ENCODE measurements at regions not wholly inside any gene's neighbourhood (a gene's known extent, or its start where the extent isn't known, plus 50 kb on each side); places are given as distances from the start of the nearest gene placed in this dataset.

DNA sequence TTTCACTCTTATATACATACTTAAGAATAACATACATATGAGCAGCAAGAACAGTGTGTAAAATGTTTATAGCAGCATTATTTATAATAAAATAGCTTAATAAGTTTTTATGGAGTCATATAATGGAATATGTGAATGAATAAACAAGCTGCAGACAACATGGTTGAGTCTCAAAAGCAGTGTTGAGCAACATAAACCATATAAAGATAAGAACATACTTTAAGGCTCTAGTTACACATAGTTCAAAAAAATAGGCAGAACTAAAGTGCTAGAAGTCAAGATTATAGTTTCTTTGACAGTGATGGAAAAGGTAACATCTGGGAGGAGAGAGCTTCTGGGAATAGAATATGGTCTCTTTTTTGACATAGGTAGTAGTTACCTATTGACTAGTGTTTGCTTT is 53.7 kb upstream of the ADAMTS19 start:
- no peak for ATAC-seq
